Left cardiac atrium (tissue), 4 donors: ENCODE measurements at regions not wholly inside any gene's neighbourhood (a gene's known extent, or its start where the extent isn't known, plus 50 kb on each side); places are given as distances from the start of the nearest gene placed in this dataset.
A peak's percentile ranks its signal among the peaks of the same experiment; 100 is the strongest.

Source experiments
- ATAC-seq, 2 donors: fragments of 200-7000 bp; cut with Tn5 transposase; one replicate each; pipeline ENCODE4 v1.9.1; 2020; ENCODE audit warnings: mild to moderate bottlenecking in 2 of 2, moderate library complexity in 2 of 2
- DNase-seq: peaks from one replicate; pipeline ENCODE4 v3.0.0-alpha.2; 2020
- intact Hi-C, 2 donors: fragments of 100-400 bp; cut with DNase I; formaldehyde crosslinking; loops; one replicate each; pipeline versions ENCODE4 v1.14.1 to v1.15.1; 2022 to 2023
- donor health status: DM: no; HTN: yes; CAD: no.
- donor health status: DM: no; HTN: yes; CAD: no; lungs with severe emphysema.
- donor health status: DM: yes; HTN: yes; CAD: no.
- donor health status: Dilated cardiomyopathy.

- peak; percentile 95 for ATAC-seq
- intact Hi-C loops: loop anchor here in 1 of 2 donors (5.0 kb wide), 1 partner anchor 1497 kb away; no protein-coding TSS in a partner anchor
- no peak for DNase-seq
Measured at GRCh38 chr5:23389291-23390101, 117.9 kb upstream of the PRDM9 start.

DNA sequence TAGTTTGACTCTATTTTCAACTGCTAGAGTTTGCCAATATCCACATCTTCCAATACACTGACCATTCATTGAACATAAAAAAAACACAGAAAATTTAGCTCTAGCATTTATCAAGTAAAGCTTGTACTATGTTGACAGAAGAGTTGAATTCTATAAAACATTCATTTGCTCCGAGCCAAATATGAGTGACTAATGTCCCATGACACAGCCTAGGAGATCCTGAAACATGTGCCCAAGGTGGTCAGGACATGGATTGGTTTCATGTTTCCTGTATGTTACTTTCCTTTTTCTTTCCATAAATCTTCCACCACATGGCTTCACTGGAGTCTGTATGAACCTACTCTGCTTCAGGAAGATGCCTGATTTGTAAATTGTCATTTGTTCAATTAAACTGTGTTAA lies 122.4 kb upstream of the PRDM9 start:
- DNase-seq: no peak
- ATAC-seq: no peak
- intact Hi-C loops: loop anchor here in 1 of 2 donors (5.0 kb wide), 1 partner anchor 1493 kb away; no protein-coding TSS in a partner anchor

DNA sequence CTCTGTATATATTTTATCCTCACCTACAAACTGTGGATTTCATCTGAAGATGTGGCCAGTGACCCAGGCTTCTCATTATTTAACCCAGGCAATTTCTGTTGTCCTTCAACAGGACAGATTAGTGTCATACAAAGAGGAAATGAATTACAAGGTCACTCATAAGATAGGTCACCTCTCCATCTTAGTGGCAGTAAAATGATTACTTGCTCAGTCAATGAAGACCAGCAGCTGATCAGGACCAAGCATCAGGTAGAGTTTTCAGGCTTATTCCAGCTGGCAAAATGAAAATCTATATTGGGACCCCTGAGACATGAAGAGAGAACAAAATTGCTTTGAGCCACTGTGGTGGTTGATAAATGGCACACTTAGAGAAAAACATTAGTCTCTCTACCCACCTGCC lies 135.2 kb upstream of the PRDM9 start:
- intact Hi-C loops: loop anchor here in 1 of 2 donors (2.0 kb wide), 1 partner anchor 33 kb away; no protein-coding TSS in a partner anchor
- DNase-seq (no peak), ATAC-seq (no peak)

GRCh38 chr5:23368393-23368792 lies 139.0 kb upstream of the PRDM9 start:
- DNase-seq (no peak), ATAC-seq (no peak)
- intact Hi-C loops: loop anchor here in 1 of 2 donors (10.0 kb wide), 1 partner anchor 76 kb away; no protein-coding TSS in a partner anchor

- intact Hi-C loops: loop anchor here in 1 of 2 donors (10.0 kb wide), 1 partner anchor 77 kb away; no protein-coding TSS in a partner anchor
- ATAC-seq (no peak), DNase-seq (no peak)
Measured at GRCh38 chr5:23367874-23368273, 139.5 kb upstream of the PRDM9 start.

DNA sequence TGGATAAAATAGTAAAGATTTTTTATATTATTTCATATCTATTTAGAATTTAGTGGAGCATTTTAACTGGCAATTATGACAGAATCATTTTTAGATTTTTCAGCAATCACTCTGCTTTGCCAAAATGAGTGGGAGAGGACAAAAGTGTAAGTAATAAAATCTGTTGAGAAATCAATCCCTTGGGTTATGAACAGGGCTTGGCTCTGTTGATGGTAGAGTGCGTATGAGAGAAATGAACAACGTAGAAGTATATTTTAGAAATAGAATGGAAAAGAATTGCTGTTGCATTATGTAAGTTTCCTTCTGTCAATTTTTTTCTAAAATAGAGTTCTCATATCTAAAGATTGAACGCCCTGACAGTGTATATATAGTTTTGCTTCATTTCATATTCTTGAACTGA lies 154.1 kb upstream of the PRDM9 start:
- ATAC-seq (no peak), DNase-seq (no peak)
- intact Hi-C loops: loop anchor here in 1 of 2 donors (2.0 kb wide), 1 partner anchor 390 kb away; no protein-coding TSS in a partner anchor

- ATAC-seq: peak in 1 of 2 donors; percentile 47
- intact Hi-C loops: loop anchor here in 1 of 2 donors (2.0 kb wide), 1 partner anchor 390 kb away; no protein-coding TSS in a partner anchor
- no peak for DNase-seq
Measured at GRCh38 chr5:23352446-23352845, 155.0 kb upstream of the PRDM9 start.

DNA sequence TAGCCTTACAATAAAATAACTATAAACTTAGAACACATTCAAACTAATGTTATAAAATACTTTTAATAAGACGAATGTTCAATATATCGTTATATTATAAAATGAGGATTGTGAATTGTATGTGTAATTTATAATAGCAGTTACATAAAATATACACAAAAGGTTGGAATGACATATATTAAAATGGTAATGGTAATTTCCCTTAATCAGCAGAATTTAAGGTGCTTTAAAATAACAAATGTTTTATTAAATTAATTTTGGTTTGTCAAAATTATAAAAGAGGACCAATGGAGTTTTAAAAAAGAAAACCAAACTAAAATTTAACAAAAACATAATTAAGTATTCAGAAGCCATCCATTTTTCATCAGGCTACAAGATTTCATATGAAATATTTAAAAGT lies 164.3 kb upstream of the PRDM9 start:
- DNase-seq: no peak
- intact Hi-C loops: loop anchor here in 1 of 2 donors (5.0 kb wide), 1 partner anchor 404 kb away; no protein-coding TSS in a partner anchor
- ATAC-seq: no peak

DNA sequence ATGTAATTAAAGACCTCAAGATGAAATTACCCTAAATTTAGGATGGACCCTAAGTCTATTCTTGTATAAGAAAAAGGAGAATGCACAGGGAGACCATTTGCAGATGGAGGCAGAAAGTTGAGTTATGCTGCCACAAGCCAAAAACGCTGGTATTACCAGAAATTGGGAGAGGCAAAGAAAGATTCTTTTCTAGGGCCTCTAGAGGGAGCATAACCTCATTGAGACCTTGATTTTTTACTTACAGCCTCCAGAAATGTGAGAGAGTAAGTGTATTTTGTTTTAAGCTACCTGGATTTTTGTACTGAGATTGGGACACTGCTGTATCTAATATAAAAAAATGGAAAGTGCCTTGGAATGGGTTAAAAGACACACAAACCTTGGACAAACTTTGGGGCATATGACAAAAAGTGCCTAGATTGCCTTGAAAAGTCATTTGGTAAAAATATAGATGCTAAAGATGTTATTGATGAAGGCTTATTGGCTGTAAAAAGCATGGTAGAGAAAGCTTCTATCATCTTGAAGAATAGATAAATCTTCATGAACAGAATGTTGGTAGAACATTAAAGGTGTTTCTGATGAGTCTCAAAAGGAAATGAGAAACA lies 174.7 kb upstream of the PRDM9 start:
- no peak for DNase-seq
- intact Hi-C loops: no loop called here
- ATAC-seq: no peak

DNA sequence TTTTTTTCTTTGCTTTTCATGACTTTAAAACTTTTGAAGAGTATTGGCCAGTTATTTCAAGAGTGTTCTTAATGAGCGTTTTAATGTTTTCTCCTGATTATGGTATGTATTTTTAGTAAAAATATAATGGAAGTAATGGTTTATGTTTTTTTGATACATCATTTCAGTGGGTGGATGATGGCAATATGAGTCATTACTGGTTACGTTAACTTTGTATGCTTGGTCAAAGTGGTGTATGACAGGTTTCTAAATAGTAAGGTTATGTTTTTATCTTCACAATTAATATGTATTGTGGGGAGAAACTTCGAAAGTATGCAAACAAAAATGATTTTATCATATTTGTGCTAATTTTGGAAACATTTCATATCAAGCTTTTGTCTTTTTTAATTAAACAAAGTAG lies 176.7 kb upstream of the PRDM9 start:
- intact Hi-C loops: no loop called here
- ATAC-seq: no peak
- DNase-seq: no peak

DNA sequence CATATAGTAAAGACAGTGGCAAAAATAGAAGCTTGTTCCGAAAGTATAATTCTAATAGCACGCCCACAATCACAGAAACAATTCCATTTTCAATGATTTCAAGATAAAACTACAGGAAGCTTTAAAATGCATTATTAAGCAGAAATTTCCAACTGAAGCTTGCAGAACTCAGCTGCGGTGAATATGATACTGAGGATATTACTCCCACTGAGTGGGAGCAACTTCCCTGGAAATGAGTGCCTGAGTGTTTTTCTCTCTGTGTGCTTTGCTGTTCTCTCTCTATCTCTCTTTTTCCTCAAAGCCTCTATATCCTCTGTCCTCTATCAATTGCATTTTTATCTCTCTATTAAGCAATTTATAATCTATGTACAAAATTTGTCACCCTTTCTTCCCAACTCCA lies 187.5 kb upstream of the PRDM9 start:
- intact Hi-C loops: no loop called here
- no peak for ATAC-seq
- no peak for DNase-seq

DNA sequence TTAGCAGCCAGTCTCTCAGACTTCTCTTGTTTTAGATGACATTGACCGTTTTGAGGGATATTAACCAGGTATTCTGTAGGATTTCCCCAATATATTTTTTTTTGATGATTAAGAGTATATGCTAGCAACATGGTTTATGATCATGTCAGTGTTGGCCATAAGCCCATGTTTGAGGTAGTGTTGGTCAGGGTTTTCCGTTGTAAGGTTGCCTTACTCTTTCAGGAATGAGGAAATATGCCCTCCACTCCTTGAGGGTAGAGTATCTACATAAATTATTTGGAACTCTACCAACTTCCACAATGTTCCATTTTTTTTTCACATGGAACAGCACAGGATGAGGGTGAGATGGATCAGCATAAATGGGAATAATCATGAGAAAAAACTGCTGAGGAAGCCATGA lies 188.4 kb upstream of the PRDM9 start:
- intact Hi-C loops: no loop called here
- no peak for ATAC-seq

GRCh38 chr5:23318166-23318565 lies 189.2 kb upstream of the PRDM9 start:
- intact Hi-C loops: no loop called here
- ATAC-seq (no peak), DNase-seq (no peak)

More for the DNA sequence above, 188.4 kb upstream of the PRDM9 start:
- DNase-seq: no peak

- intact Hi-C loops: no loop called here
- no peak for DNase-seq
- no peak for ATAC-seq
Measured at GRCh38 chr5:23316060-23316591, 191.3 kb upstream of the PRDM9 start.

DNA sequence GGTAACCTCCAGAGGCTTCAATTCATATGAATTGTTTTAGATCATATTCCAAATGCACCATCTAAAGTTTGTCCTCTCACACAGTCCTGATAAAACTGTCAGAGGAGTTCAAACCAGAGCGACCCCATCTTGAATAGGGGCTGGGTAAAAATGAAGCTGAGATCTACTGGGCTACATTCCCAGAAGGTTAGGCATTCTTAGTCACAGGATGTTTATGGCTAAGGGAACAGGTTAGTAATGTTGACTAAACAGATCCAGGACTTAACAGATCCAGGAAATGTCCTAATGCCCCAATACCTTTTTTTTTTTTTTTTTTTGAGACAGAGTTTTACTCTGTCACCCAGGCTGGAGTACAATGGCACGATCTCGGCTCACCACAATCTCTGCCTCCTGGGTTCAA lies 192.6 kb upstream of the PRDM9 start:
- ATAC-seq (no peak), DNase-seq (no peak)
- intact Hi-C loops: no loop called here

GRCh38 chr5:23305055-23305454 lies 202.4 kb upstream of the PRDM9 start:
- ATAC-seq (no peak), DNase-seq (no peak)
- intact Hi-C loops: no loop called here

DNA sequence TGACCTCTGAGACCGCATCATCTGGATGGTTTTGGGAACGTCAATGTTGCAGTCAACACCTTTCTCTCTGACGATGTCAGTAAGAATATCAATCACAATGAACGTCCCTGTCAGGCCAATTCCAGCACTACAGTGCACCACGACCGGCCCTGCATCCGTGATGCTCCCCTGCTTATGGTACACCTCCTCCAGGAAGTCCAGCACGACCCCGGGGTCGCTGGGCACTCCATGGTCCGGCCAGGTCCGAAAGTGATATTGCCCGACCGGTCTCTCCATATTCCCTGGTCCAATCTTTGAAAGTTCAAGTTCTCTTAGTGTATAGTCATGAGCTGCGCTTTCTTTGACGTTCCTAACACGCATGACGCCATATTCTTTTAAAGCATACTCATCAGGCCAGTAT lies 203.6 kb upstream of the PRDM9 start:
- intact Hi-C loops: no loop called here
- ATAC-seq (no peak), DNase-seq (no peak)

- intact Hi-C loops: no loop called here
- DNase-seq: no peak
- ATAC-seq: no peak
Measured at GRCh38 chr5:23303435-23303834, 204.0 kb upstream of the PRDM9 start.

GRCh38 chr5:23302438-23302837 lies 205.0 kb upstream of the PRDM9 start:
- ATAC-seq (no peak), DNase-seq (no peak)
- intact Hi-C loops: no loop called here

- DNase-seq: no peak
- intact Hi-C loops: no loop called here
- ATAC-seq: no peak
Measured at GRCh38 chr5:23289162-23289561, 218.2 kb upstream of the PRDM9 start.
